H1 (cell line): ENCODE measurements at regions not wholly inside any gene's neighbourhood (a gene's known extent, or its start where the extent isn't known, plus 50 kb on each side); places are given as distances from the start of the nearest gene placed in this dataset.

Experiments used
- CTCF ChIA-PET: fragments of 300-600 bp; sonication (Branson Sonifier 250); formaldehyde crosslinking; loops from one replicate; lab custom pipeline; 2021; ENCODE audit not compliant: partially characterized antibody; lab: Charles Lee
- POLR2A ChIA-PET: fragments of 300-600 bp; sonication (Branson Sonifier 250); formaldehyde crosslinking; loops from one replicate; lab custom pipeline; 2021; ENCODE audit warnings: inconsistent platforms; ENCODE audit not compliant: partially characterized antibody; lab: Charles Lee
- DNase-seq, 2 experiments: peaks; one replicate each; pipeline versions ENCODE4 v3.0.0 to v3.0.0-alpha.2; 2010 to 2022; ENCODE audit warnings: low spot score in 2 of 2, low read depth in 1 of 2, mixed read lengths in 1 of 2
- FAIRE-seq: peaks from 2 replicates; lab custom pipeline; 2011; peaks lifted over from hg19 to GRCh38; lab: Jason Lieb, UNC
- H2AFZ ChIP-seq: 2 replicates; pipeline ENCODE4 v1.8.1; 2012; ENCODE audit warnings: low read length, inconsistent platforms
- H2AK5ac ChIP-seq: 2 replicates; pipeline ENCODE4 v1.6.1; 2013; ENCODE audit warnings: low read depth, low read length
- H2BK120ac ChIP-seq: replicated peaks from 2 replicates; pipeline ENCODE3; 2013; ENCODE audit warnings: low read depth, low read length, inconsistent platforms
- H2BK12ac ChIP-seq: 2 replicates; pipeline ENCODE4 v1.6.1; 2013; ENCODE audit warnings: low read depth, low read length
- H2BK15ac ChIP-seq: 2 replicates; pipeline ENCODE4 v1.6.1; 2013; ENCODE audit warnings: low read length
- H2BK20ac ChIP-seq: 2 replicates; pipeline ENCODE4 v1.6.1; 2013; ENCODE audit warnings: low read length
- H2BK5ac ChIP-seq: 2 replicates; pipeline ENCODE4 v1.6.1; 2013; ENCODE audit warnings: low read depth, low read length
- H3K14ac ChIP-seq: 2 replicates; pipeline ENCODE4 v1.6.1; 2013; ENCODE audit warnings: inconsistent platforms; ENCODE audit not compliant: insufficient read length
- H3K18ac ChIP-seq: 2 replicates; pipeline ENCODE4 v1.6.1; 2013; ENCODE audit warnings: low read length; ENCODE audit errors: extremely low read depth
- H3K23ac ChIP-seq: 2 replicates; pipeline ENCODE4 v1.6.1; 2013; ENCODE audit warnings: inconsistent platforms; ENCODE audit not compliant: insufficient read length
- H3K23me2 ChIP-seq: 2 replicates; pipeline ENCODE4 v1.6.1; 2013; ENCODE audit warnings: low read depth, low read length
- H3K27ac ChIP-seq: 2 replicates; pipeline ENCODE4 v1.6.1; 2011; ENCODE audit warnings: low read depth, low read length, inconsistent platforms
- H3K27me3 ChIP-seq, 4 experiments: replicated peaks in 1 of 4; 1 replicate in 1 of 4; 2 replicates in 3 of 4; pipeline versions ENCODE4 v1.6.1 to v1.8.1; 2011 to 2013; ENCODE audit warnings: low read length in 3 of 4, mild to moderate bottlenecking in 3 of 4, inconsistent platforms in 2 of 4, mixed read lengths in 2 of 4, moderate library complexity in 1 of 4; ENCODE audit not compliant: control insufficient read depth in 3 of 4, insufficient read depth in 3 of 4; ENCODE audit errors: extremely low read depth in 1 of 4
- H3K36me3 ChIP-seq, 4 experiments: 2 replicates each; pipeline versions ENCODE4 v1.6.1 to v1.8.1; 2011 to 2013; ENCODE audit warnings: mild to moderate bottlenecking in 4 of 4, low read length in 3 of 4, moderate library complexity in 2 of 4, control low read depth in 1 of 4, inconsistent platforms in 1 of 4; ENCODE audit not compliant: insufficient read depth in 4 of 4, control insufficient read depth in 2 of 4
- H3K4ac ChIP-seq: replicated peaks from 2 replicates; pipeline ENCODE3; 2013; ENCODE audit warnings: low read length, low read depth, mixed read lengths, inconsistent platforms; ENCODE audit not compliant: insufficient read length
- H3K4me1 ChIP-seq, 4 experiments: replicated peaks in 1 of 4; 1 replicate in 1 of 4; 2 replicates in 3 of 4; pipeline versions ENCODE4 v1.6.1 to v1.8.1; 2011 to 2013; ENCODE audit warnings: low read length in 3 of 4, inconsistent platforms in 2 of 4, mixed read lengths in 1 of 4; ENCODE audit not compliant: insufficient read depth in 4 of 4, control insufficient read depth in 3 of 4
- H3K4me2 ChIP-seq, 2 experiments: 2 replicates each; pipeline versions ENCODE4 v1.6.1 to v1.8.1; 2011 to 2013; ENCODE audit warnings: low read depth in 2 of 2, low read length in 2 of 2, control low read depth in 1 of 2, inconsistent platforms in 1 of 2, mild to moderate bottlenecking in 1 of 2; ENCODE audit not compliant: insufficient read depth in 1 of 2
- H3K4me3 ChIP-seq, 4 experiments: fragments of 200-600, 300-600 bp in 1 of 4; sonication (generic), shearing (Covaris generic), sonication (Bioruptor Twin) in 1 of 4; 2 replicates each; pipeline versions ENCODE4 v1.5.1 to v1.8.1; 2011 to 2016; ENCODE audit warnings: low read length in 4 of 4, low read depth in 3 of 4, control low read depth in 2 of 4, inconsistent platforms in 2 of 4, mild to moderate bottlenecking in 2 of 4, mixed read lengths in 1 of 4, moderate library complexity in 1 of 4; ENCODE audit not compliant: insufficient read depth in 2 of 4; ENCODE audit errors: extremely low read depth in 1 of 4
- H3K56ac ChIP-seq: replicated peaks from 2 replicates; pipeline ENCODE3; 2013; ENCODE audit warnings: low read depth, mild to moderate bottlenecking, mixed read lengths, low read length, inconsistent platforms; ENCODE audit not compliant: insufficient read length
- H3K79me1 ChIP-seq: 2 replicates; pipeline ENCODE4 v1.6.1; 2013; ENCODE audit warnings: low read depth, low read length, control low read depth
- H3K79me2 ChIP-seq, 2 experiments: 2 replicates each; pipeline versions ENCODE4 v1.6.1 to v1.8.1; 2012 to 2013; ENCODE audit warnings: low read length in 2 of 2, mild to moderate bottlenecking in 2 of 2, inconsistent platforms in 1 of 2; ENCODE audit not compliant: insufficient read depth in 2 of 2, control insufficient read depth in 1 of 2
- H3K9ac ChIP-seq, 4 experiments: replicated peaks in 1 of 4; 1 replicate in 1 of 4; 2 replicates in 3 of 4; pipeline versions ENCODE4 v1.6.1 to v1.8.1; 2011 to 2013; ENCODE audit warnings: low read depth in 3 of 4, low read length in 3 of 4, control low read depth in 2 of 4, mild to moderate bottlenecking in 2 of 4, moderate library complexity in 2 of 4, inconsistent platforms in 1 of 4; ENCODE audit errors: extremely low read depth in 1 of 4
- H3K9me3 ChIP-seq, 2 experiments: 2 replicates each; pipeline versions ENCODE4 v1.6.1 to v1.8.1; 2012 to 2013; ENCODE audit warnings: mild to moderate bottlenecking in 2 of 2, moderate library complexity in 2 of 2, control low read depth in 1 of 2, inconsistent platforms in 1 of 2, low read depth in 1 of 2, low read length in 1 of 2, mixed read lengths in 1 of 2; ENCODE audit not compliant: insufficient read depth in 2 of 2
- H4K20me1 ChIP-seq, 2 experiments: replicated peaks in 1 of 2; 2 replicates each; pipeline versions ENCODE3 to v1.8.1; 2011 to 2013; ENCODE audit warnings: inconsistent platforms in 2 of 2, low read length in 2 of 2, mild to moderate bottlenecking in 1 of 2; ENCODE audit not compliant: insufficient read depth in 2 of 2, control insufficient read depth in 1 of 2
- H4K5ac ChIP-seq: 2 replicates; pipeline ENCODE4 v1.6.1; 2013; ENCODE audit warnings: low read length, low read depth, mixed read lengths, inconsistent platforms; ENCODE audit not compliant: insufficient read length
- H4K8ac ChIP-seq: 2 replicates; pipeline ENCODE4 v1.8.0; 2013; ENCODE audit warnings: mild to moderate bottlenecking, moderate library complexity, low read length, inconsistent platforms; ENCODE audit not compliant: insufficient read depth; ENCODE audit errors: extremely low read depth
- H4K91ac ChIP-seq: replicated peaks from 2 replicates; pipeline ENCODE3; 2013; ENCODE audit warnings: low read length, mixed read lengths, inconsistent platforms; ENCODE audit not compliant: insufficient read length
- BACH1 ChIP-seq: IDR thresholded peaks from 2 replicates; pipeline ENCODE4 v1.6.1; 2012; ENCODE audit warnings: low read length, improper control_type of control experiment
- BCL11A ChIP-seq, 2 experiments: IDR thresholded peaks; one replicate each; pipeline ENCODE4 v1.6.1; 2011; ENCODE audit warnings: low read depth in 2 of 2, low read length in 2 of 2, mild to moderate bottlenecking in 2 of 2
- EZH2 ChIP-seq: fragments of 200-600 bp; sonication (generic); IDR thresholded peaks from 2 replicates; pipeline ENCODE4 v1.7.1; 2012; ENCODE audit warnings: low read depth, mild to moderate bottlenecking, moderate library complexity, low read length, inconsistent platforms; ENCODE audit not compliant: severe bottlenecking
- GABPA ChIP-seq: IDR thresholded peaks from 2 replicates; pipeline ENCODE4 v1.6.1; 2011; ENCODE audit warnings: mild to moderate bottlenecking, low read length, moderate library complexity, borderline replicate concordance; ENCODE audit not compliant: insufficient read depth
- SIN3A ChIP-seq, 2 experiments: IDR thresholded peaks in 1 of 2; conservative IDR thresholded peaks in 1 of 2; 2 replicates each; pipeline ENCODE4 v1.6.1; 2011 to 2012; ENCODE audit warnings: low read length in 2 of 2, improper control_type of control experiment in 1 of 2, low read depth in 1 of 2, mild to moderate bottlenecking in 1 of 2
- SRF ChIP-seq: IDR thresholded peaks from 2 replicates; pipeline ENCODE4 v1.6.1; 2011; ENCODE audit warnings: mild to moderate bottlenecking, low read depth, low read length, moderate library complexity
- ZNF274 ChIP-seq: IDR thresholded peaks from 2 replicates; pipeline ENCODE4 v1.7.0; 2012; ENCODE audit warnings: low read length, borderline replicate concordance; ENCODE audit errors: extremely low read depth
- WGBS, 2 experiments: shearing (Covaris generic) in 1 of 2; methylation state at CpG; one replicate each; pipeline versions ENCODE4 v1.1.6 to v1.1.7; 2013 to 2015; ENCODE audit warnings: low lambda C conversion rate in 2 of 2, mixed read lengths in 2 of 2, inconsistent platforms in 1 of 2, low coverage in 1 of 2, missing lambda C conversion rate in 1 of 2; ENCODE audit not compliant: insufficient replicate concordance in 2 of 2, insufficient coverage in 1 of 2, insufficient read length in 1 of 2; ENCODE audit errors: extremely low coverage in 1 of 2, missing lambda C conversion rate in 1 of 2; 5-methylcytosine and 5-hydroxymethylcytosine counted together

GRCh38 chr4:36489798-36490197 lies 208.4 kb downstream of the DTHD1 start:
- DNase-seq: no peak
- H3K4me1 ChIP-seq: no peaks in the 10 kb centered on the region
- no peaks in the 10 kb centered on the region for H3K79me1 ChIP-seq
- H2BK15ac ChIP-seq: no peak overlapping the region
- H3K9ac ChIP-seq: no peak overlapping the region
- H3K23me2 ChIP-seq: no peaks in the 10 kb centered on the region
- no peak overlapping the region for H3K56ac ChIP-seq
- ChIA-PET POLR2A (no interaction called here), CTCF (no interaction called here)
- 48% methylated on average over 2 of the region's 2 CpGs; no CpG with 5 or more reads in 1 of the 2 experiments for WGBS, 2 experiments
- no peak overlapping the region for H2BK5ac ChIP-seq
- H2BK20ac ChIP-seq: no peak overlapping the region
- no peak overlapping the region for H3K4me2 ChIP-seq
- H3K27me3 ChIP-seq: no peaks in the 10 kb centered on the region
- no peaks in the 10 kb centered on the region for H4K20me1 ChIP-seq
- no peak overlapping the region for H4K91ac ChIP-seq
- no peaks in the 10 kb centered on the region for H3K36me3 ChIP-seq
- H2AK5ac ChIP-seq: no peak overlapping the region
- H3K27ac ChIP-seq: no peak overlapping the region
- no peak overlapping the region for H2BK120ac ChIP-seq
- H2BK12ac ChIP-seq: no peak overlapping the region
- H3K23ac ChIP-seq: no peak overlapping the region
- H3K4me3 ChIP-seq: no peak overlapping the region
- no peak overlapping the region for H3K4ac ChIP-seq
- H3K14ac ChIP-seq: no peak overlapping the region
- FAIRE-seq: no peak
- H4K5ac ChIP-seq: no peak overlapping the region
- no peak overlapping the region for H4K8ac ChIP-seq
- H2AFZ ChIP-seq: no peak overlapping the region
- no peaks in the 10 kb centered on the region for H3K79me2 ChIP-seq
- no peaks in the 10 kb centered on the region for H3K9me3 ChIP-seq
- H3K18ac ChIP-seq: no peak overlapping the region
- no peak for TF ChIP-seq EZH2
- TF ChIP-seq BCL11A (IDR thresholded peaks at IDR 0.05; ENCODE audit: low read depth in 2 of 2, low read length in 2 of 2): no peak
- no peak for TF ChIP-seq SRF
- no peak for TF ChIP-seq BACH1
- TF ChIP-seq GABPA: no peak
- TF ChIP-seq SIN3A (conservative IDR thresholded peaks at IDR 0.05 in 1 of 2, IDR thresholded peaks at IDR 0.05 in 1 of 2; ENCODE audit: low read depth in 1 of 2, low read length in 2 of 2): no peak
- TF ChIP-seq ZNF274: no peak
